ENCODE measurements at regions not wholly inside any gene's neighbourhood (a gene's known extent, or its start where the extent isn't known, plus 50 kb on each side); places are given as distances from the start of the nearest gene placed in this dataset.

- no peak overlapping the region for H3K4me3 ChIP-seq
Measured at GRCh38 chr6:28597217-28597835, 71.6 kb downstream of the GPX5 start.

GRCh38 chr6:28597924-28598722 is 72.4 kb downstream of the GPX5 start:
- Histone ChIP-seq H3K27me3 (replicated peaks in 1 of 7) (peaks cover 0 to 65% (median 10%) of the 10 kb centered on the region in 7 donors), H3K36me3 (no peaks in the 10 kb centered on the region), H3K4me3 (no peak overlapping the region), H3K9me3 (no peaks in the 10 kb centered on the region), H3K27ac (no peak overlapping the region), H3K4me1 (no peaks in the 10 kb centered on the region)
- no peak for TF ChIP-seq CTCF (IDR thresholded peaks at IDR 0.05 in 8 of 11, conservative IDR thresholded peaks at IDR 0.05 in 3 of 11)
- no peak for TF ChIP-seq POLR2A (IDR thresholded peaks at IDR 0.05)
- no peak for TF ChIP-seq POLR2AphosphoS5 (IDR thresholded peaks at IDR 0.05)
- intact Hi-C loops (cut with DNase I; ENCODE audit: low total_unique reads): no loop called here
- DNase-seq: no peak
- WGBS, 5 donors: 42 to 46% (median 45%) methylated on average over 13 of the region's 13 CpGs

More at GRCh38 chr6:28597217-28597835, 71.6 kb downstream of the GPX5 start:
- TF ChIP-seq POLR2AphosphoS5 (IDR thresholded peaks at IDR 0.05) (no peak), POLR2A (IDR thresholded peaks at IDR 0.05) (no peak), CTCF (IDR thresholded peaks at IDR 0.05 in 8 of 11, conservative IDR thresholded peaks at IDR 0.05 in 3 of 11) (no peak)
- 10 to 16% (median 12%) methylated on average over 18 of the region's 18 CpGs for WGBS, 5 donors
- Histone ChIP-seq H3K9me3 (no peaks in the 10 kb centered on the region), H3K4me1 (no peaks in the 10 kb centered on the region), H3K27me3 (replicated peaks in 1 of 7) (peaks cover 0 to 68% (median 10%) of the 10 kb centered on the region in 7 donors), H3K36me3 (no peaks in the 10 kb centered on the region), H3K27ac (no peak overlapping the region)
- intact Hi-C loops (cut with DNase I; ENCODE audit: low total_unique reads): no loop called here
- DNase-seq: no peak

- intact Hi-C loops (cut with DNase I; ENCODE audit: low total_unique reads): no loop called here
- Histone ChIP-seq H3K27ac (no peak overlapping the region), H3K36me3 (no peaks in the 10 kb centered on the region), H3K9me3 (no peaks in the 10 kb centered on the region), H3K4me3 (no peak overlapping the region), H3K4me1 (no peaks in the 10 kb centered on the region), H3K27me3 (replicated peaks in 1 of 7) (peaks cover 0 to 65% (median 6%) of the 10 kb centered on the region in 7 donors)
- DNase-seq: no peak
- TF ChIP-seq CTCF (IDR thresholded peaks at IDR 0.05 in 8 of 11, conservative IDR thresholded peaks at IDR 0.05 in 3 of 11) (no peak), POLR2AphosphoS5 (IDR thresholded peaks at IDR 0.05) (no peak), POLR2A (IDR thresholded peaks at IDR 0.05) (no peak)
- 71 to 83% (median 79%) methylated on average over 6 of the region's 6 CpGs for WGBS, 5 donors
Measured at GRCh38 chr6:28598757-28599686, 73.3 kb downstream of the GPX5 start.
